ENCODE measurements at regions not wholly inside any gene's neighbourhood (a gene's known extent, or its start where the extent isn't known, plus 50 kb on each side); places are given as distances from the start of the nearest gene placed in this dataset.

GRCh38 chr2:96427917-96428316, 77.2 kb downstream of the NEURL3 start:
- ChIA-PET RAD21 (ENCODE audit: low non-redundant PET in 1 of 2, low total read pairs in 2 of 2, uncharacterized antibody in 2 of 2, unreplicated experiment in 2 of 2) (no interaction called here), POLR2A (interaction anchor here (1.3 kb wide), 1 partner anchor 77 kb away, joined by 3 read pairs; the partner anchor contains the start of gene NEURL3), CTCF (interaction anchor here (1.9 kb wide), 3 partner anchors 19 to 81 kb away, joined by 4 to 5 read pairs (median 5); no protein-coding TSS in a partner anchor)
- Histone ChIP-seq H3K4me2 (ENCODE audit: low read length) (peak overlapping the region; percentile 67), H4K20me1 (ENCODE audit: insufficient read depth) (no peaks in the 10 kb centered on the region), H3K4me3 (replicated peaks in 1 of 2; ENCODE audit: low read depth in 1 of 2, low read length in 2 of 2) (peak overlapping the region in 1 of 2 experiments; percentile 42; a peak in 2 of 4 replicates), H3K4me1 (ENCODE audit: control insufficient read depth in 1 of 2, insufficient read depth in 2 of 2, low read length in 2 of 2) (peaks cover 16 to 32% of the 10 kb centered on the region in 2 experiments), H3K9me2 (ENCODE audit: insufficient read depth) (no peaks in the 10 kb centered on the region), H3K36me3 (ENCODE audit: control insufficient read depth in 1 of 2, insufficient read depth in 2 of 2, low read length in 2 of 2) (no peaks in the 10 kb centered on the region), H2AFZ (ENCODE audit: low read depth, low read length, poor library complexity, severe bottlenecking) (peak overlapping the region; percentile 79), H3K9me3 (ENCODE audit: control insufficient read depth in 1 of 2, insufficient read depth in 1 of 2, low read depth in 1 of 2, low read length in 2 of 2) (peaks cover 0 to 17% of the 10 kb centered on the region in 2 experiments; a peak in 2 of 4 replicates), H3K27me3 (ENCODE audit: insufficient read depth, low read length) (no peaks in the 10 kb centered on the region), H3K9ac (ENCODE audit: low read length) (no peak overlapping the region), H3K79me2 (ENCODE audit: insufficient read depth, low read length) (no peaks in the 10 kb centered on the region), H3K27ac (ENCODE audit: low read depth, low read length) (peak overlapping the region; percentile 42)
- ATAC-seq (peak; percentile 95), DNase-seq (ENCODE audit: low read depth, low spot score) (peak; percentile 90)
- intact Hi-C loops (cut with micrococcal nuclease): no loop called here
- BruUV-seq (replicated peaks): no TSS peak
- TF ChIP-seq CEBPB (IDR thresholded peaks at IDR 0.05; ENCODE audit: low read depth): peak; percentile 89
- no peak; the same call in 1 of the 2 replicates for TF ChIP-seq ELF1 (IDR thresholded peaks at IDR 0.05; ENCODE audit: borderline replicate concordance, low read depth)
- peak; percentile 56; the same call in 1 of the 2 replicates for TF ChIP-seq ATF3 (IDR thresholded peaks at IDR 0.05)
- TF ChIP-seq REST (IDR thresholded peaks at IDR 0.05; ENCODE audit: low read depth): no peak
- TF ChIP-seq SRF (IDR thresholded peaks at IDR 0.05; ENCODE audit: low read depth): peak; percentile 71
- TF ChIP-seq ZFX (IDR thresholded peaks at IDR 0.05): no peak
- TF ChIP-seq JUND (IDR thresholded peaks at IDR 0.05): peak; percentile 98
- TF ChIP-seq EZH2phosphoT487 (IDR thresholded peaks at IDR 0.05; ENCODE audit: borderline replicate concordance): no peak
- TF ChIP-seq POLR2AphosphoS5 (IDR thresholded peaks at IDR 0.05; ENCODE audit: low read depth, low read length): peak; percentile 72
- TF ChIP-seq RAD21 (IDR thresholded peaks at IDR 0.05; ENCODE audit: low read depth): peak; percentile 15; the same call in 1 of the 2 replicates
- no peak for TF ChIP-seq ZNF274 (IDR thresholded peaks at IDR 0.05; ENCODE audit: low read depth, low read length)
- TF ChIP-seq CBX3 (IDR thresholded peaks at IDR 0.05; ENCODE audit: low read depth): peak; percentile 87
- no peak for TF ChIP-seq POLR2A (IDR thresholded peaks at IDR 0.05; ENCODE audit: borderline replicate concordance, extremely low read depth, insufficient read depth, insufficient read length)
- peak; percentile 28 for TF ChIP-seq YY1 (IDR thresholded peaks at IDR 0.05; ENCODE audit: extremely low read depth, insufficient replicate concordance, low read depth, low read length)
- TF ChIP-seq TCF7L2 (IDR thresholded peaks at IDR 0.05; ENCODE audit: borderline replicate concordance, extremely low read depth, insufficient read depth, insufficient read length): peak; percentile 59
- TF ChIP-seq FOSL1 (IDR thresholded peaks at IDR 0.05; ENCODE audit: low read depth): peak; percentile 94
- no peak for TF ChIP-seq ZBTB33 (IDR thresholded peaks at IDR 0.05; ENCODE audit: extremely low read depth, insufficient replicate concordance, low read length)
- peak; percentile 90 for TF ChIP-seq SP1 (IDR thresholded peaks at IDR 0.05; ENCODE audit: low read depth)
